Islet of Langerhans (tissue), 1 donor: ENCODE measurements at regions not wholly inside any gene's neighbourhood (a gene's known extent, or its start where the extent isn't known, plus 50 kb on each side); places are given as distances from the start of the nearest gene placed in this dataset.
"Not testable (repeated sequence)": the region's sequence is repeated elsewhere in the genome, so short reads cannot be mapped to it uniquely, and the experiment has no call there.

Source experiments
- FAIRE-seq: peaks from one replicate; lab custom pipeline; 2011; peaks lifted over from hg19 to GRCh38; lab: Jason Lieb, UNC

DNA sequence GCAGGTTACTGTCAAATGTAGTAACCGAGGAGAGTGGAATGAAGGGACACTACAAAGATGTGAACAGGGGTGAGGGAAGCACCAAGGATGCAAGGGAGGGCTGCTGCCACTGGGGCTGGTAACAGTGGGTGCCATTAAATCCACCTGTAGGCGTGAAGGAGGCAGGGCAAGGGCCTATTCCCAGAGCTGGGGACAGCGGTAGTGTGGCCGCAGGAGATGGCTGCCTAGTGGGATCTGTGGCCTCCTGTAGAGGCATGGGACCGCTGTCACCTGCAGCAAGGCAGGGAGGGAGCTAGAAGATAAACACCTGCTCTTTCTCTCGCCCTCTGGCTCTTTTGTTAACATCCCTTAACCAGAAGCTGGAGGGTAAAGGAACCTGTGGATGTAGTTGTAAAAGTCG lies 80.5 kb upstream of the CNIH3 start:
- no peak for FAIRE-seq

- no peak for FAIRE-seq
Observed at GRCh38 chr1:224539971-224540370, 76.1 kb upstream of the CNIH3 start.

DNA sequence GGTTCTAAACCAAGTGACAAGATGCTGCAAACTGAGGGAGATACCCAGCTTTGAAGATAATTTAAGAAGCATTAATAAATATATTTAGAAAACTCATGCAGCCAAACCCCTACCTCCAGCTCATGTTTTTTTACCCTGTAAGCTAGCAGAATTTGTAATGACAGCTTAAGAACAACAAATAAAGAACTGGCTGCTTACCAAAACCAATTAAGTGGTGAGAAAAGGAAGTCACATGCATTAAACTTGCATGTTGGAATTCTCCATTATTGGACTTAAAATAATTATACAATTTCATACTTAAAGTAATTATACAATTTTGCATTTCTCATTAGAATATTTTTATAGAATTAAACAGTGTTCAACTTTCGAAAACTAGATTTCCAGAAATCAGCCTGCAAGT lies 75.6 kb upstream of the CNIH3 start:
- no peak for FAIRE-seq

DNA sequence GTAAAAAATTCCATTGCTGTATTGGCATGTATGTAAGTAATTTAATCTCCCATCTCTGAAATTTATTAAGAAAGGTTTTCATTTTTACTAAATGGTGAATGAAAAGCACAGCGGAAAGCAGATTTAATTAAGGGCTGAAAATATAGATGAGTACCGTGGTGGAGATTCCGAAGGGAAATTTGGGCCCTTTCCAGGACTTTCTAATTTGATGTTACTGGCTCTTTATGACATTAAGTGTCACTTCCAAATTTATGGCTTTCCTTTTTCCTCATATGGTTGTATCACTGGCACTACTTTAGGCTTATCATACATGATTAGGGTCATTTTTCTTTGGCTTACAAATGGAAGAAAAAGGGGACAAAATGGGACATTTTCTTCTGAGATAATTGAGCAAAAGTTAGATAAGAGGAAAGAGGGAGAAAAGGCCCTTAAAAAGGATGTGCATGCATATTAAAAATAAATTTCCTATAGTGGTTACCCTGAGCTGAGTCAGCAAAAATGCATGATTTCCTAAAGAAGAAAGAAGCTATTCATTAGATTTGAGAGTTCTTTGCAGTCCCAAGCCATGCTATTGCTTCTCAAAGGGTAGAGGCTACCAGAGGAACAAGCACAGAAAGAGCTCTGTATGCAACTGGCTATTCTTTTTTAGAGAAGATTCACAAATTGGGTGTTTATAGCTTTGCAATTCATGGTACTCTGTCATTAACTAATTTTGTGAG lies 74.9 kb upstream of the CNIH3 start:
- FAIRE-seq, result no peak

- FAIRE-seq, result no peak
Observed at GRCh38 chr1:224541901-224542630, 74.1 kb upstream of the CNIH3 start.

DNA sequence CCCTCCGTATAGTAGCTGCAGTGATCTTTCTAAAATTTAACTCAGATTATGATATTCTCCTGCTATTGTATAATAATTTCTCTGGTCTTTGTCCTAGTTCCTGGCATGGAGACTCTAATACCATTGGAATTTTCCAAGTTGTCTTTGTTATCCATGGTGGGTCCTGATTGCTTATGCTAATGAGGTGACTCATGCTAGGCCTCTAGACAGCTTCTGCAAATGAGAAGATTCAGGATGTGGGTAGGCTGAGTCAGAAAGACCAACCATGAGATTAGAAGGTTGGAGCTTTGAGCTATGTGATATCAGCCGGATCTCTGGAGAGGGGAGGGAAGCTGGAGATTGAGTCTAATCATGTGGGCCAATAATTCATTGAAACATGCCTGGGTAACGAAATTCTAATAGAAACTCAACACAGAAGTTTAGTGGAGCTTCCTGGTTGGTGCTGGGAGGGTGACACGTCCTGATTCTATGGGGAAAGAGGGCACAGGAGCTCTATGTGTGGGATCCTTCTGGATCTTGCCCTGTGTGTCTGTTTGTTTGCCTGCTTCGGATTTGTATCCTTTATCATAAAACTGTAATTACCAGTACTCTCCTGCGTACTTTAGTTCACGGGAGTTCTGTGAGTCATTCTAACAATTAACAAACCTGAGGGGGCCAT lies 73.2 kb upstream of the CNIH3 start:
- no peak for FAIRE-seq

DNA sequence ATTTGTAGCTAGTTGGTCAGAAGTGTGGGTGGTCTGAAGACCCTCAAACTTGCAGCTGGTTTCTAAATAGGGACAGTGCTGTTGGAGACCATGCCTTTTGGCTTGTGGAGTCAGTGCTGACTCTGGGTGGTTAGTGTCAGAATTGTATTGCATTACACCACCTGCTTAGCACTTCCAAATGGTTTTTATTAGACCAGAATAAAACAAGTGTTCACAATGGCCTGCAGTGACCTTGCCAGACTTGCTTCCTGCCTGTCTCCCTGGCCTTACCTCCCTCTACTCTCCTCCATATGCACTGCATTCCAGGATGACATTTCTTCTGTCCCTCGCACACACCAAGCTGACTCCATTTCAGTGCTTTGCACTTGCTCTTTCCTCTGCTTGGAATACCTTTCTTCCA lies 72.7 kb upstream of the CNIH3 start:
- no peak for FAIRE-seq

GRCh38 chr1:224544346-224545110 lies 71.6 kb upstream of the CNIH3 start:
- FAIRE-seq, result no peak

- FAIRE-seq, result no peak
Observed at GRCh38 chr1:224545571-224545970, 70.5 kb upstream of the CNIH3 start.

GRCh38 chr1:224548676-224549075 lies 67.4 kb upstream of the CNIH3 start:
- FAIRE-seq, result no peak

DNA sequence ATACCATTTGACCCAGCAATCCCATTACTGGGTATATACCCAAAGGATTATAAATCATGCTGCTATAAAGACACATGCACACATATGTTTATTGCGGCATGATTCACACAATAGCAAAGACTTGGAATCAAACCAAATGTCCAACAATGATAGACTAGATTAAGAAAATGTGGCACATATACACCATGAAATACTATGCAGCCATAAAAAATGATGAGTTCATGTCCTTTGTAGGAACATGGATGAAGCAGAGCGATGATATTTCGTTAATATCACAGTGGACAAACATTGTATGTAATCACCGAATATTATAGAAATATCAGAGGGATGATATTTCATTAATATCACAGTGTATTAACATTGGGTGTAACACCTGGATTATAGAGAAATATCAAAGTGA lies 64.9 kb upstream of the CNIH3 start:
- not testable (repeated sequence) for FAIRE-seq

DNA sequence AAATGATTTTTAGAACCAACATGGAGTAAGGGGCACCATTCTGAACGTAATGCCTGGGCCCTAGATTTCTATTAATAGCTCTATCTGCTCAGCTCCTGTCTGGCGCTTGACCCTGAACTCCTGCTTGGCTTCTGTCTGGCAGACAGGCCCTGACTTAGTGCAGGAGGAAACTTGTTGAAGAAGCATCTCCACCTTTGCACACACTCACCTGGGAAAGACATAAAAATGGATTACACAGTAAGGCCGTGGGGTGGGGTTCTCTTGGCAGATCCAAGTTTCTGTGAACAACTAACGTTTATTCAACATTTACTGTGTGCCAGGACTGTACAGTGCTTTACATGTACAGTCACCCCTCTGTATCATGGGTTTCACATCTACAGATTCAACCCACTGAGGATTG lies 62.1 kb upstream of the CNIH3 start:
- FAIRE-seq, result no peak

DNA sequence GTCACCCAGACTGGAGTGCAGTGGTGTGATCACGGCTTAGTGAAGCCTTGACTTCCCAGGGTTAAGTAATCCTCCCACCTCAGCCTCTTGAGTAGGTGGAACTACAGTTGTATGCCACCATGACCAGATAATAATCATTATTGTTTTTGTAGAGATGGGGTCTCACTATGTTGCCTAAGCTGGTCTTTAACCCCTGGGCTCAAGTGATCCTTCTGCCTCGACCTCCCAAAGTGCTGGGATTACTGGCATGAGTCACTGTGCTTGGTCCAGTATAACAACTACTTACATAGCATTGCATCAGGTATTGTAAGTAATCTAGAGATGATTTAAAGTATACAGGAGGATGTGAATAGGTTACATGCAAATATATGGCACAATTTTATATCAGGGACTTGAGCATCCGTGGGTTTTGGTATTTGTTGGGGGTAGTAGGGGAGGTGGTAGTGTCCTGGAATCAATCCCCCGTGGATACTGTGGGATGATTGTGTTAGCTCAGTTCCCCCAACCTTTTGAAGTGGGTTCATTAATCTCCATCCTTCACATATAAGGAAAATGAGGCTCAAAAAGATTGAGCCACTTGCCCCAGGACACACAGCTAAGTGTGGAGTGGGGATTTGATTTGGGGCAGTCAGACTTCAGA lies 61.4 kb upstream of the CNIH3 start:
- FAIRE-seq, result no peak

- FAIRE-seq, result no peak
Observed at GRCh38 chr1:224558904-224559303, 57.2 kb upstream of the CNIH3 start.

GRCh38 chr1:224559981-224560728 lies 56.0 kb upstream of the CNIH3 start:
- FAIRE-seq, result peak; percentile 9

DNA sequence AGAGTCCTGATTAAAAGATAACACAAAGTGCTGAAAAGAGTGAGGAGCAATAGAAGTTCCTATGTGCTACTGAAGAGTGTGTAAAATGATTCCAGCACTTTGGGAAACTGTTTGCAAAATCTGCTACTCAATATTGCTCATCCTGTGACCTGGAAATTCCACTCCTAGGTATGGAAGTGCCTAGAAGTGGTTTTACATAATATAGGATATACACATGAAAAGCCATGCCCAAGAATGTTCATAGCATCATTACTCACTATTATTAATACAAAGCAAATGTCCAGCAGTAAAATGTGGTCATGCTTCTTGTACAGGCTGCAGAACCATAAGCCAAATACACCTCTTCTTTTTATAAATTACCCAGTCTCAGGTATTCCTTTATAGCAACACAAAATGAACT lies 53.2 kb upstream of the CNIH3 start:
- not testable (repeated sequence) for FAIRE-seq

DNA sequence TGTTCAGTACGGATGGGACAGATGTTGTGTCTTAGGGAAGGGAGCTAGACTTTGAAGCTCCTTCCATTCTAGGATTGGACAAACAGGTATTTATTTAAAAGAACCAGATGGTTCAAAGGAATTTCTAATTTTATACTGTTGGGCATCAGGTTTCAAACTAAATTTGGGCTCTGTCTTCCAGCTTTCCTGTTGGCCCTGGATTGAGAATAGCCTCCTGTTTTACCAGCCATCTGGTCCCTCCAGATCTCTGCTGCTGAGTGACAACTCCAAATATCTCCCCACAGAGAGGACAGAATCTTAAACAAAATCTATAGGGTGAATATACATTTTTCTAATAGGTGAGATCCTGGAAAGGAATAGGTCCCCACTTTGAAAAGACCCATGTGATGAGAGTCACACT lies 52.5 kb upstream of the CNIH3 start:
- FAIRE-seq, result no peak

- FAIRE-seq, result no peak
Observed at GRCh38 chr1:224564454-224565084, 51.5 kb upstream of the CNIH3 start.

DNA sequence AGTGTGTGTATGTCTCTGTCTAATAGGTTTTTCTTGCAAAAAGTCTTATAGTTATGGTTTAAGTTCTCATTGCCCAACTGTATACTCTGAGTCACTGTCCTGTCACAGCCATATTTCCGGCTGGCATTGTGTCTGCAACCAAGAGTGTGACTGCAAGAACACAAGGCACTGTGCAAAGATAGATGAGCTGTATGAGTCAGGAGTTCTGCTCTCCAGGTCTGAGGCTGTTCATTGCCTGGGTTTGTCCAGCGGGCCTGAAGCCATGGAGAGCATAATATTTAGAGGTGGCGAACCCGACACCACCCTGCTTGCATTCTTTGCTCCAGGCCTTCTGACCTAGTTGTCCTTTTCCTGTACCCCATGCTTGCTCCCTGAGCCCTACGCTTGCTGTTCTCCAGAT lies 50.9 kb upstream of the CNIH3 start:
- no peak for FAIRE-seq

- FAIRE-seq, result no peak
Observed at GRCh38 chr1:224565611-224566406, 50.3 kb upstream of the CNIH3 start.
